ELR (cell line): ENCODE measurements at regions not wholly inside any gene's neighbourhood (a gene's known extent, or its start where the extent isn't known, plus 50 kb on each side); places are given as distances from the start of the nearest gene placed in this dataset.
A peak's percentile ranks its signal among the peaks of the same experiment; 100 is the strongest.

Experiments used
- DNase-seq: peaks from one replicate; pipeline ENCODE4 v3.0.0-alpha.2; 2015; ENCODE audit warnings: low read depth

DNA sequence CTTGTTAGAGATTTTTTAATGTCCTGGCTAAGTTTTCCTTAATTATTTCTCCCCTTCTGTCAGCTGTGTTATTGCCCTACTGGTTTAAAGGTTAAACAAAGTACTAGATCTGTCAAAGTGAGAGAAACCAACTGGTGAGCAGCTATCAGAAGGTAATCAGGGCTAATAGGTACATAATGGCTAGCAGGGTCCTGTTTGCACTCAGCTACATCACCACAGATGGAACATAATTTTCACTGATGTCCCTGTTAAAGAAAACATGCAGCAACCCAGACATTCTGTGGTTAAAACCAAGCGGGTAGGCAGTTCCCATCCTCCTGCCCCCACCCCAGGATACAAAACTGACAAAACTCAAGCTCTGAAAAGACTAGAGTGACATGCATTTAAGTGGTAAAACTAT, 473.9 kb downstream of the NR2F1-AS1 start:
- no peak for DNase-seq

DNA sequence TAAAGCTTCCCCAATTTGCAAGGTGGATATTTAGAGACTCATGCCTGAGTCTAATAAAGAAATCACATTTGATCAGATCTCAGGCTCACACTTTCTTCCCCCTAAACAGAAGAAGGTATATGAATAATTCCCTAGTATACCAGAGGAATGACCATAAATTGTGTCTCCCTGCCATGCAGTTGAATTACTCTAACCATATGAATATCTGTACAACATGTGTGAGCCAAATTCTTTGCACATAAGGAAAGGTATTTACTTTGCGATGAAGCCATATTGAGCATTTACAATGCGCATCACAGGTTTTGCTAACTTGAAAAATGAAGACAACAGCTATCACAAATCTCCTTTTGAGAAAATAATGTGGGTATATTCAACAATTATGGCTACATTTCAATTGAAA, 479.4 kb downstream of the NR2F1-AS1 start:
- no peak for DNase-seq

DNA sequence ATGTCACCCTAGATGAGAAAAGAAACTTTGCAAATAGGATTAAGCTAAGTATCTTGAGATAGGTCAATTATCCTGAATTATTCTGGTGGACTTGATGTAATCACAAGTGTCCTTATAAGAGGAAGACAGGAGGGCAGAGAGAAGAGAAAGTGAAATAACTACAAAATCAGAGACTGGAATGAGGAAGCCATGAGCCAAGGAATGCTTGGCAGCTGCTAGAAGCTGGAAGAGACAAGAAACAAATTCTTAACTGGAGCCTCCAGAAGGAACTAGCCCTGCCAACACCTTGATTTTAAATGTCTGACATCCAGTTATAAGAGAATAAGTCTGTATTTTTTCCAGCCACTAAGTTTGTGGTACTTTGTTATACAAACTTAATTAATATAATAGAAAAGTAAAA, 480.0 kb downstream of the NR2F1-AS1 start:
- DNase-seq: no peak

DNA sequence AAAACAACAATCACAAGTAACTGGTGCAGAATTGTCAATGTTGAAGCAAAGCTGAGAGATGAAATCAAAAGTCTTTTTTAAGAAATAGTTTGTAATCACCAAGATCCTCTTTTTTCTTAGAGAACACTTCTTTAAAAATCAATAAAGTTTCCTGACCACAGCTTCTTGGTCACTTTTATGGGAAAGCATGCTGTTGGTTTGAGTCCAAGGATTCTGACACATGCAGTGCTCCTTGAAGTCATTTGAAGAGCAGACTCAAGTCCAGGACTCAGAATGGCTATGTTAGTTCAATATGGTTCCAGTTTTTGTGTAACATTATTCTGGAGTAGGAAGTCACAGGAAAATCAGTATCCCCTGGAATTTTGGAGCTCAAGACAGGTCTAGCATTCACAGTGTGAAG, 480.6 kb downstream of the NR2F1-AS1 start:
- peak; percentile 60 for DNase-seq

DNA sequence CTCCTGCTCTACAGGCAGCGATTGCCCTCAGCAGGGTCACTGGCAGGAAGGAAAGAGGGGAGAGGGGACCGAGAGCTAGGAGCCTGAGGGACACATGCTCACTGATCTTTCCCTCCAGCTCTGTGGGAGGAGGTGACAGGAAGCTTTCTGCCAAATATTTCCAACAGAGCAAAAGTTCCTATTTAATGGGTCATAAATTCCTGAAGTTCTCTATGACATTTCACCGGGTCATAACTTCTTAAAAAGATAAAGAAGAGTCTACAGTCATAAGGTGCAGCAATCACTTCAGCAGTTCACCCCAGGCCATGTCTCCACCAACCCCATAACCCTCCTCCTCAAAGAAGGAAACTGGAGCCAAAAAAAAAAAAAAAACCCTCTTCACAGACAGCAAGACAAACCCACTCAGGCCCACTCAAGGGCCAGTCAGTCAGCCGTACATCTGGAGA, 481.1 kb downstream of the NR2F1-AS1 start:
- peak; percentile 46 for DNase-seq

DNA sequence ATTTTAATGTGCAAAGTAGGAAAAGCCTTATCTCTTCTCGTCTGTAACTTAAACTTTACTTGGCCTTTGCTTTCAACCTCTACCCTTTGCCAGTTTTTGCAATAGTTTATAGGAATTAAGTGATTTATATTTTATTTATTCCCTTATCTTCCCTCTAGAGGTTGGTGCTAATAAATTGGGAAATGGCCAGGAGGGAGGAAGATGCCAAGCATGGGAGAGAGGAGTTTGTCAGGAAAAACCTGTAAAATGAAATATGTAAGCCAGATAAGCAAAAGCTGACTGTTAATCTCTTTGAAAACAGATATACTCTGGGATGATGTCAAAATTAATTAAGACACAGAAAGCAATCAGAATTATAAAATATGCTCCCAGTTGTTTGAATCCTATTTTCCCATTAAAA, 484.5 kb downstream of the NR2F1-AS1 start:
- no peak for DNase-seq

DNA sequence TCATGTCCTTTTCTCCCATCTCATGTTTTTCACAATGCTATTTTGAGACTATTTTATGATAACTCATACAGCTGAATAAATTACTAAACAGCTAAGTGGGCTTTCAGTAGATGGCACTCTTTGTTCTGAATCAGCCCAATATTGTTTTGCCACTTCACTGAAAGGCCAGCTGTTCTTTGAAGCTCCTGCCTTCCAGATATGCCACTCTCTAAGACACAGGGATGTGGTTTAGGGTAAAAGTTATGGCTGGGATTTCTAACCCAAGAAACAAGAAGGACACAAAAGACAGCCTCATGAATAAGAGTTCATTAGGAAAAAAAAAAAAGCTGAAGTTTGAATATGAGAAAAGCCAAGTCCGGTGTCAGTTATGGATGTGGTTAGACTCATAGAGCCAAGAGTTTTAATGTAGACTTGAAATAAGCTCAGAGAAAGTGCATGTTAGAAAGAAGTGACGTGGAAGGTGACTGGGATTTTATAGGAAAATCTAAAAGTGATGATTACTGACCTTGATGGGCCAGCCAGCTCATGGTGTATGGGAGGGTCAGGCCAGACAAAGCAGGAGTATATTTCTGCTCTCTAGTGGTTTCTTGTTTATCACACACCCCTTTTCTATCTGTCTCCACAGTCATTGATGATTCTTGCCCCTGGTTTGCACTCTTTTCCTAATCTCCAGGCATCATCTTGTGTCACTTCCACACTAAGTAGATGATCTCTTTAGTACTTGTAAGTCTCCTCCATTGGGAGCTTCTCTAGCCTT, 488.5 kb downstream of the NR2F1-AS1 start:
- peak; percentile 52 for DNase-seq

DNA sequence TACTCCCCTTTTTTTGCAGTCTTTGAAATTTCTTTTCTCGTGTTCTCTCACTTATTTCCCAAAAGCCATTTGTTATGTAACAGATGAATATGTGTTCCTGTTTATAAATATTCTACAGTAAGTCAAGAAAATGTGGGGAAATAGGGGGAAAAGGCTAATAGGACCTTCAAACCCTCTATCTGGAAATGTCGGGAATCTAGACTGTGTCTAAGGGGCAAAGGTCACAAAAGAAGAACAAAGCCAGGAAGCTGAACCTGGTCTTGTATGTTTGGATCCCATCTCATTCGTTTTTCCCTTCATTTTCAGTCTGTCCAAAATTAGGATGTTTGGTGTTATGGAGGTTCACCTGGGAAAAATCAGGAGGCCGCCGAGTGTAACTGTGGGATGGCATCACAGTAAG, 490.3 kb downstream of the NR2F1-AS1 start:
- no peak for DNase-seq

DNA sequence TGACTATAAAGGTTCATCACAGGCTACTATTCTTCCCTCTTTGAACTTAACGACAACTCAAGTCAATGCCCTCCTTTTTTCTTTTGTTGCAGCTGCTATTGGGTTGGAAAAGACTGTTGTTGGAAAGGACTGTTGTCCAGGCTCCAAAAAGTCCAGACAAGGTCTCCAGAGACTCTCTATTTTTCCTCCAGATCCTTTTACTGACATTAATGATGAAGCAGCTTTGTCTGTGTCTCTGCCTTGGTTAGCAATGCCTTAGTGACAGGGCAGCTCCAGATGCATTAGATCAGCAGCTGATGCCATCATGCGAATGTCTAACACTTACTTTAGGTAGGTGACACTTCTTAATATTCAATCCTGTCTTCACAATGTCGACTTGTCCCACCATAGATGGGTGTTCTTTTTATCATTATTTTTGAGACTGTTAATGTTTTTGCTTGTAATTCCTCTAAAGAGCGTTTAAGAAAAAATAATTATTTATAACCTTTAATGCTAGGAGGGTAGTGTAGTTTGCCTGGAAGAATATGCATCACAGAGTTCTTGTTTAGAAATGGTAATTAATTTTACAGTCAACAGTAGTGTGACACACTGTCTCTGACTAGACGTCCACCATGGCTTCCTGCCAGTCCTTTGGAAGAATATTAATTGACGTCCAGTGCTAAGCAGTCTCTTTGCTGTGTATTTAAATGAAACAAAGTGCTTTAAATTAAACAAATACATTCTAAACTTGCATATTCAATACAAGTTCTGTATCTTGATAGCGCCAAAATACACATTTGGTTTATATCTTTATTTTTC, 492.2 kb downstream of the NR2F1-AS1 start:
- DNase-seq: no peak

DNA sequence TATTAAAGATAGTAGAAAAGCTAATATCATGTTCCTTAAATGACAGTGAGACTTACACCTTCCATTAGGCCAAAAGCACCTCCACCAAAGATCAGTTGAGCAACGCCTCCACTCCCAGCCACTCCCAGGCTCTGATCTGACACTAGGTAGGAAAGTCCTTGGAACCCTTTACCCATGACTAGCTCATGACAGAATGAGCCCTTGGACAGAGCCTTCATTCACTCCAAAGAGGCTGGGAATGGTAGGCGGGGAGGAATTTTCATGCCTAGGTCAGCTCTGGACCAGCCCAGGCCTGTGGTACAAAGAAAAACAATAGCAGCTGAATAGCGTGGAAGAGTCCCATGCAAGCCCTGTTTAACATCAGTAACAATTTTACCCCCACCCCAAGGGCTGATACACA, 493.7 kb downstream of the NR2F1-AS1 start:
- no peak for DNase-seq

DNA sequence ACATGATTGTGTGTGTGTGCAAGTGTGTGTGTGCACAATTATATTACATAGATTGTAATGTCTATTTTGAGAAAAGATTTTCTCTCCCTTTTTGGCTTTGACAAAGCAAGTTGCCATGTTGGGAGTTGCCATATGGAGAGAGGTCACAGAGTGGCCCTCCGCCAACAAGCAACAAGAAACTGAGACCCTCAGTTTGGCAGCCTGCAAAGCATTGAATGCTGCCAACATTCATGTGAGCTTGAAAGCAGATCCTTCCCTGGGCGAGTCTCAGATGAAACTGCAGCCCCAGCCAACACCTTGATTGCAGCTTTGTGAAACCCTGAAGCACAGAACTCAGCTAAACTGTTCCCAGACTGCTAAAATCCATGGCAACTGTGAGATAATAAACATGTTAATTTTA, 498.0 kb downstream of the NR2F1-AS1 start:
- no peak for DNase-seq

DNA sequence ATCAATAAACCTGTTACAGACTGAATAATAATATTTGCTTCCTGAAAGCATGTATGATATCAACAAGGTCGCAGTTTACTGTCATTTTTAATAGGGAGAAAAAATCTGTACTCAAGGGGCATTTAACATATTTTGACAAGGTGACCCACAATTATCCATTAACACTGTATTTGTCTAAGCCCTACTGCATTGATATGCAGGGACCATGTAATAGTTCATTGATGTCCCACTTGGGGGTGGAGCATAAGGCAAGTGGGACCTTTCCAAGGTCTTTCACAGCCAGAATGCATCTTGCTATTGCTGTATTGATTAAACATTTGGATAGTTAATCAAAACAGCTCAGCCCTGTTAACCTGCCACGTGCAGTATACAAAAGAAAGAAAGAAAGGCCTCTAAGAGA, 502.0 kb downstream of the NR2F1-AS1 start:
- peak; percentile 27 for DNase-seq

DNA sequence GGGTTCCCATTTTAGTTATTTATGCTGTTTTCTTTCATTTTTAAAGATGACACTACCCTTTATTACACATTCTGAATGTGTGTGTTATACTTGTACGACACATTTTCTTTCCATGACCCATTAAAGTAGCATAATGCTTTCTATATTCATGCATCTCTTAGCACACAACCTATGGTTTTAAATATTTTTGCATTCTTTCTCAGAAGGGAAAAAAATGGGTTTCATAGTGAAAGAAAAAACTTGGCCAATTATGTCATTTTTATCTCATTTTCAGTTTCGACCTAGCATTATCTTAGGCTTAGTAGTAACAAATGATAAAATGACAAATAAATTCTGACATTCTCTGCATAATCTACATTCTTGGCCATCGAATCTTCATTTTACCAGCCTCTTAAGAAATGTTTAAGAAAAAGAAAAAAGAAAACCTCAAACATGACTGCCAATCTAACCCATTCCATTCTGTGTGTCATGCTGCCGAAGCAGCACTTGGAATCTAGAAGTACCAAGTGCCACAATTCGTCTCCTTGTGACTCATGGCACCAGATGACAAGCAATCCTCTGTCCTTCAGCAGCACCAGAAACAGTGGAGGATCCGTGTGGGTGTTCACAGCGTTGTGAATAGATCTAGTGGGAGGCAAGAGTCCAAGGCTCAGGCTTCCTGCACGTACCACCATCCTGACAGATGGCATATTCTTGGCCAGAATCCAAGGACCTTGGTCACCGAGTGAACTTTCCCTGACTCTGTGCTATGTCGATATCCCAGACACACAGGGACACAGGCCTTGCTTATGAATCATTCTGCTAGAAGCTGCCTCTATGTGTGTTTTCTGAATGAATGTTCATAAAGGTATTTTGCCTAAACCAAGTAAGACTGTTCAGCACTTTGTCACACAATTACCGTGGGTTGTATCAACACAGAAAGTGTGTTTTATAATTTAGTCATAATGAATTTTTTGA, 502.7 kb downstream of the NR2F1-AS1 start:
- peak; percentile 97 for DNase-seq

DNA sequence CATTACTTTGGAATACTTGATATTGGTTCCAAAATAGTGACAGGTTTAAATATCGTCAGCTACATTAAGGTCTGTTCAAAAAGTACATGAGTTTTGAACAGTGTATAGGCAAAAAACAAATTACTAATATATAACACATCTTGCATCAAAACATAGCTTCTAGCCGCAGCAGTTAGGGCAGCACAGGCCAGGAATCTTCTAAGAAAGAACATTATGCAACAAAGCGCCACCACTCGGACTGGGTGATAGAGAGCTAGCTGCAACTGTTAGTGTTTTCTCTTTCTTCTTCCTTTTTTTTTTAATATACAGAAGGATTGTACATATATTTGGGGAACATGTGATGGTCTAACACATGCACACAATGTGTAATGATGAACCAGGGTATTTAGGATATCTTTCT, 504.5 kb downstream of the NR2F1-AS1 start:
- DNase-seq: no peak

DNA sequence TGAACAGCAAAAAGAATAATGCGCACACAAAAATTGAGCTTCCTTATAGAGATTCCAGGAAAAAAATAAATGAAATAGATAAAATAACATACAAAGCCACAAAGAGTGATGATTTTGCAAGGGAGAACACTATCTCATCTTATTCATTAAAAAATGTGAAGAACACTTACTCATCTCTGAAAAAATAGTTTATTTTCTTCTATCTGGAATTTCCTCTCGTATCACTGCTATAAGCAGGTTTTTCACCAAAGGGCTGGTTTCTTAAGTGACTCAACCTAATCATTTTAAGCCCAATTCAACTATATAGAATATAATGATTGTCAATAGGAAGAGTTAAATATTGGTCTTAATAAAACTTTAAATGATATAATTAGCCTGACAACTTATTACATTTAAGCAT, 504.9 kb downstream of the NR2F1-AS1 start:
- peak; percentile 67 for DNase-seq

DNA sequence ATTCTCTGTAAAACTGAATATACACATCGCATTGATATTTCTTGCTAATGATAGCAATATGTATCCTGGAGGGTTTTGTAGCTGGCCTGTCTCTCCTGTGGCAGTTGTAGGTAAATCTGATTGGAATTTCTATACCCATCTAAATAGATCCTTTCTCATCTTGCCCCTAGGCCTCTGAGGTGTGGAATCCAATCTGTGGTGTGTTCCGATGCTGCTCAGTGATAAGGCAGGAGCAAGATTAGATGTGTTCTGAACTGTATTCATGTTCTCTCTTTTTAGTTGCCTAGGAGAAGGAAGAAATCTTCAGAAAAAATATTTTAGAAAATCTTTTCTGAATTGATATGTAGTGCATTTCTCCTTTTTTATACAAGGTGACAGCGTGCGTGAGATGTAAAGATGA, 507.5 kb downstream of the NR2F1-AS1 start:
- DNase-seq: no peak

DNA sequence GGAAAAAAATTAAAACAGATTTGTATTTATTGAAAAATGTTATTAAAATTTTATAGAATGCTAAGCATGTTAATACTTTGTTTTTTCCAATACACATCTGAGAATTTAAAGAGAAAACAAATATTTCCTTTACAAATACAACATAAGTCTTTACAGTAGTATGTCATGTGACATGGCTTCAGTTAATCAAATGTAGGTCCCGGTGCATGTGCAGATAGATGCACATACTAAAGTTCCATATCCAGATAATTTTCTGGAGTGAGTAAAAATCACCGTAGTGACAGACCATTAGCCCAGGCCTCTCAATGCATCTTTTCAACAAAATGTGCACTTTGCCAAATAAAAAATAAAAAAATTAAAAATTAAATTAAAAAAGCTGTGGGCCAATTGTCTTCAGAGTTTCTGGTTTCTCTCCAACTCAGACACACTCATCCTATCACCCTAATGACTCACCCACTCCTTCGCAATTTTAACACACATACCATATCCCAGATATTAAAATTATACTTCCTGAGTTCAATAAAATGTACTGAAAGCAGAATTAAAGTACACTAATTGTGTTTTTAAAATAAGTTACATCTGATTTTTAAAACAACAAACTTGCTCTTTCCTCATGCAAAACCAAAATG, 508.1 kb downstream of the NR2F1-AS1 start:
- DNase-seq: peak; percentile 66

DNA sequence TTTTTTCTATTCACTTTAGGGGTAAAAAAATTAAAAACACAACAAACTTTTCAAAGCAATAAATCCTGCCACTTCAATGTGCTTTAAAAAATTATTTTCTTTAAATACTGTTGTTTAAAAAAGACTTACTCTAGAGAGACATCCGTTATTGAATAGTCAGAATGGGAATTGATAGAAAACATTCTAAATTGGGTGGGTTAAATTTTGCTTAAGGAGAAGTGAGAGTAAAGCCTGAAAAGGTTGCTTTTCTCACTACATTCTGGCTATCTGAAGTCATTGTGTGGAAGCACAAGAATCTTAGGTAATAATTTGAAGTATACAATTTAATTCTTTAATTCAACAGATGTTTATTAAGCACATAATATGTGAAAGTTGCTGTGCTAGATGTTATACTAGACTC, 509.3 kb downstream of the NR2F1-AS1 start:
- no peak for DNase-seq

DNA sequence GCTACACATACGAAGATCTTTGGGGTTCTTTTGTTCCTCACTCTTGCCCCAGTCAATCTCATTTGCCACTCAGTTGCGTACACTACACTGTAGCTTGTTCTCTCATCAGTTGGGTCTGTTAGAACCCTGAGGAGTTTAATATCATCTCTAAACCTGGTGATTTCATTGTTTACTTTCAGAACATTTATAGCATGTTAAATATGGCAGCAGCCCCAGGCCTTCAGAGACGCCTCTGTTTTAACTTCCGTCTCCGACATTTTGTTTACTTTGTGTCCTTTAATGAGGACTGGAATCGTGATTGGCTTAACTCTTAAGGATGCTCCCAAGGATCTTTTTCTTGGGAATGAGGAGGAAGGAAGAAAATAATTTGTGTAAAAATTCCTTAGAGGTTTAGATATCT, 510.1 kb downstream of the NR2F1-AS1 start:
- DNase-seq: no peak

DNA sequence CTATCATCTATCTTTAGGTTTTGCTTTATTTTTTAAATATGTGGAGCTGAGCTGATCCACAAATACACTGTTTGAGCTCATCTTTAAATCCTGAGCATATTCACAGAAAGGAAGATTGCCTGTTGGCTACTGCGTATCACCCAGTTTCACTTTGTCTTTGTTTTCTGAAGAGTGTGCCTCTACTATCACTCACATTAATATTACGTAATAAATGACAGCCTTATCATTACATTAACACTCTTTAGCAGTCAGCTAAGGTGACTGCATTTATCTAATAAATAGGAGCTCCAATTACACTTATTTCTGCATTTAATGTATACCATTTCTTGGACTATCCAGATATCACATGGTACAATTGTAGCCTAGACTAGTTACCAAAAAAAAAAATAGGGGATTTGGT, 511.7 kb downstream of the NR2F1-AS1 start:
- no peak for DNase-seq

DNA sequence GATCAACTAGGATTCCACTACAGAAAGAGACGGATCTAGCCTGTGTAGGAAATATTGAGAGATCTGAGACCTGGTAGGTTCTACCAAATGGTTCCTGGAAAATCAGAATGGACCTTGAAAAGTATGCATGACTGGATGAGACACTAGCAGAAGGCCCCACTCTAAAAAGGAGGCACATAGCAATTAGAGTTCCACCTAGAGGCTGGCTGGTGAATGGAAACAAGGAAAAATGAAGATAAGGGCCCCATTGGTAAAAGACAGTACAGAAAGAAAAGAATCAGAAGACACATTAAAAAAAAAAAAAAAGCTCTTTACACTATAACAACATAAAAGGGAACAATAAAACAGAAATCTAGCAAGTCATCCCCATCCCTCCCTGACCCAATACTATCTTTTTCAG, 518.5 kb downstream of the NR2F1-AS1 start:
- peak; percentile 45 for DNase-seq

DNA sequence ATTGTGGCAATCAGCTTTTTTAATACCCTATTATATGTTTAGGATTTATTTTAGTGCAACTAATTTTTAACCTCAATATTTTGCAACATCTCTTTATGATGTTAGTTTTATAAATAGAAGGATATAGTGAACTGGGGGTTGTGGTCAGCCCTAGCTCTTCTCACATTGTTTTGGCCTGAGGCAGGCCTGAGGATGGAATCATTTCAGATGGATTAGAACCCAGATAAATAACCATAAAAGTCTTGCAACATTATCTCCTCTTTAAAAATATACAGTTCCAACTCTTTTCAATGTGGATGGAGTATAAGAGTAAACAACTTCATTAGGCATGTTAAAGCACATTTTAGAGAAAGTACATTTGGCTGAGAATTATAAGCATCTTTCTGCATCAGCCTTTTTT, 522.7 kb downstream of the NR2F1-AS1 start:
- peak; percentile 57 for DNase-seq
